Activated CD4-positive, alpha-beta memory T cell treated with anti-CD3 and anti-CD28 coated beads for 36 hours (primary cell): ENCODE measurements at regions not wholly inside any gene's neighbourhood (a gene's known extent, or its start where the extent isn't known, plus 50 kb on each side); places are given as distances from the start of the nearest gene placed in this dataset.

ENCODE experiments used
- CTCF ChIA-PET: fragments of 350-600 bp; sonication (Branson Sonifier 250); formaldehyde crosslinking; loops from one replicate; lab custom pipeline; 2021; ENCODE audit warnings: antibody characterized with exemption, inconsistent platforms; lab: Charles Lee
- POLR2A ChIA-PET: fragments of 350-600 bp; sonication (Branson Sonifier 250); formaldehyde crosslinking; loops from one replicate; lab custom pipeline; 2021; ENCODE audit warnings: antibody characterized with exemption; lab: Charles Lee
- DNase-seq: peaks from one replicate; pipeline ENCODE4 v3.0.0-alpha.2; 2020
- H3K27ac Mint-ChIP-seq: one replicate; pipeline ENCODE4 v1.8.0; 2021; ENCODE audit warnings: mixed read lengths
- H3K27me3 Mint-ChIP-seq: one replicate; pipeline ENCODE4 v1.8.0; 2021; ENCODE audit warnings: mixed read lengths
- H3K36me3 Mint-ChIP-seq: one replicate; pipeline ENCODE4 v1.8.0; 2021; ENCODE audit warnings: mixed read lengths
- H3K4me1 Mint-ChIP-seq: one replicate; pipeline ENCODE4 v1.8.0; 2021; ENCODE audit warnings: low read depth, mixed read lengths
- H3K4me3 Mint-ChIP-seq: one replicate; pipeline ENCODE4 v1.8.0; 2021; ENCODE audit warnings: mild to moderate bottlenecking, mixed read lengths
- H3K9me3 Mint-ChIP-seq: one replicate; pipeline ENCODE4 v1.8.0; 2021; ENCODE audit warnings: mixed read lengths
- intact Hi-C: fragments of 100-400 bp; cut with micrococcal nuclease; formaldehyde crosslinking; loops from one replicate; pipeline ENCODE4 v1.15.1; 2023

DNA sequence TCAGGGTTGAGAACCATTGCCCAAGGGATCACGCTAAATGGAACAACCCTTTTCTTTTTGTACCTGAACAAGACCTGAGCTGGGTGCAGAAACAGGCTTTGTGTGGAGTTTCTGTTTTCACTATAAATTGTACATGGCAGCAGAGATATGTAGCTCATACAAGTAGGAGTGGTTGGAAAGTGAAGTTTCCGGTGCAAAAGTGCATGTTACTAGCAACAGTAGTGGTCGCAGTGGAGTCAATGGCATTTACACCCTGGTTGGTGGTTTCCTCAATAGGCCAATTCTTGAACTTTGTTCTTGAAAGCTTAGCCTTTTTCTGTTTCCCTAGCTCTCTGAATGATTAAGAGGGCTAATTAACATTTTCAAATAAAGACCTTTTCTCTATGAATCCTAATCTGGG lies 170.7 kb downstream of the NEBL start:
- H3K4me3 Mint-ChIP-seq, result no peak overlapping the region
- no peaks in the 10 kb centered on the region for H3K27me3 Mint-ChIP-seq
- H3K9me3 Mint-ChIP-seq, result peaks cover 20% of the 10 kb centered on the region
- H3K27ac Mint-ChIP-seq, result no peak overlapping the region
- POLR2A ChIA-PET, result no interaction called here
- CTCF ChIA-PET, result no interaction called here
- H3K36me3 Mint-ChIP-seq, result no peaks in the 10 kb centered on the region
- intact Hi-C loops, result no loop called here
- no peaks in the 10 kb centered on the region for H3K4me1 Mint-ChIP-seq
- DNase-seq, result no peak

DNA sequence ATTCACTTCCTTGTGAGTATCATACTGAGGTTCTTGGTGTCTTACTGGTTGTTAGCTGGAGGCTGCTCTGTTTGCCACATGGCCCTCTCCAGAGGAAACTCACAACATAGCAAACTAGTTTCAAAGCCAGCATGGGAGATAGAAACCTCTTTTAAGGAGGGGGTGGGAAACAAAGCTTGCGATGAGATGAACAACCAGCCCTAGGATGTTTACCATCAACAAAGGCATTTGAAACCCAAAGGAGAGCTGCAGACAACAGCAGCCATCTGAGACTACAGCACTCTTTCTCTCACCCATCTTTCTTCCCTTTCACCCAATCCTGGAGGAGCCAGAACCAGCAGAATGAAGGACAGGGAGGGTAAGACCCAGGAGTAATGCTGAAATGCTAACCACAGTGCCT lies 182.1 kb downstream of the NEBL start:
- intact Hi-C loops, result no loop called here
- POLR2A ChIA-PET, result no interaction called here
- Mint-ChIP-seq H3K36me3 (no peaks in the 10 kb centered on the region), H3K27ac (no peak overlapping the region), H3K9me3 (peaks cover 14% of the 10 kb centered on the region), H3K4me3 (no peak overlapping the region), H3K27me3 (no peaks in the 10 kb centered on the region), H3K4me1 (no peaks in the 10 kb centered on the region)
- CTCF ChIA-PET, result no interaction called here
- DNase-seq, result no peak

DNA sequence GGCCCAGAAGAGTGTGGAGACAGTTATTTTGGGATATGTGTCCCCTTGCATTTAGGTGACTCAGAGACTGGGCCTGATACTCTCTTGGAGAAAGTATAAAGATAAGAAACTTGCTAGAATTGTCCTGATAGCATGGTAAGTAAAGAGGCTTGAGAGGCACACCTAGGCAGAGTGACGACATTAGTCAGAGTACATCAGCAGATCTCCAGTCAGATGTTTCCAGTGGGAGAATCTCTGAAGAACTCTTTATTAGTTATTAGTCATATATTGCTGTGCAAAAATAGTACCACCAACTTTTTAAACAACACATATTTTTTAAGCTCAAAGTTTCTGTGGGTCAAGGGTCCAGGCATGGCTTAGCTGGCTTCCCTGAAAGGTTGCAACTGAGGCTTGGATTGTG lies 182.6 kb downstream of the NEBL start:
- Mint-ChIP-seq H3K27ac (no peak overlapping the region), H3K36me3 (no peaks in the 10 kb centered on the region), H3K27me3 (no peaks in the 10 kb centered on the region), H3K4me3 (no peak overlapping the region), H3K9me3 (peaks cover 13% of the 10 kb centered on the region), H3K4me1 (no peaks in the 10 kb centered on the region)
- POLR2A ChIA-PET, result no interaction called here
- intact Hi-C loops, result no loop called here
- DNase-seq, result no peak
- CTCF ChIA-PET, result no interaction called here

DNA sequence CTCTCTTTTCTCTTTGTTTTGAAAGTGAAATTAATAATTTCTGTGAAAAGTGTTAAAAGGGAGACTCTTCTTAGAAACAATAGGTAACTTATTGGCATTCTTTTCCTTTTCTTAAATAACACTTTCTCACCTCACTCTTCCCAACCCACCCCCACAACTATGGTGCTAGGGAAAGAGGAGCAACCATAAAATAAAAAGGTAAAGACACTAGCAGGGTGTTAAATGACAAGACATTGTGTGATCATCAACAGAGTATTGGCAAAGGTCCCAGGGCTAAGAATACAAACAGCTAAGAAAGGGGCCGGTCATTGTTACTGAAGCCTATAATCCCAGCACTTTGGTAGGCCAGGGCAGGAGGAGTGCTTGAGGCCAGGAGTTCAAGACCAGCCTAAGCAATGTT lies 183.7 kb downstream of the NEBL start:
- ChIA-PET POLR2A (no interaction called here), CTCF (no interaction called here)
- H3K4me3 Mint-ChIP-seq, result no peak overlapping the region
- peaks cover 16% of the 10 kb centered on the region for H3K9me3 Mint-ChIP-seq
- no peak for DNase-seq
- intact Hi-C loops, result no loop called here
- no peak overlapping the region for H3K27ac Mint-ChIP-seq
- H3K4me1 Mint-ChIP-seq, result no peaks in the 10 kb centered on the region
- H3K36me3 Mint-ChIP-seq, result no peaks in the 10 kb centered on the region
- no peaks in the 10 kb centered on the region for H3K27me3 Mint-ChIP-seq

DNA sequence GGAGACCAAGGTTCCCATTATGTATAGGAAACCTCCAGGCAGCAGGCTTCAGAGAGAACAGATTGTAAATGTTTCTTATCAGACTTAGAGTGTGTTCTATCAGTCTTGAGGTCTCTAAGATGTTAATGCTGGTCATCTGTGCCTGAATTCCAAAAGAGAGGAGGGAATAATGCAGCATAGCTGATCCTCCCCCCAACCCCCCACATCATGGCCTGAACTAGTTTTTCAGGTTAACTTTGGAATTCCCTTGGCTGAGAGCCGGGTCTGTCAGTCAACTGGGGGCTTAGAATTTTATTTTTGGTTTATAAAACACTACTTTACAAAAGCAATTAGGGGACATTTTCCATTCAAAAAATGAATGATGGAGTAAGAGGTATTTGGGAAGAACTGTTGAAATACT lies 184.3 kb downstream of the NEBL start:
- Mint-ChIP-seq H3K36me3 (no peaks in the 10 kb centered on the region), H3K4me3 (no peak overlapping the region), H3K9me3 (peaks cover 12% of the 10 kb centered on the region), H3K27ac (no peak overlapping the region), H3K27me3 (no peaks in the 10 kb centered on the region), H3K4me1 (no peaks in the 10 kb centered on the region)
- no peak for DNase-seq
- ChIA-PET CTCF (no interaction called here), POLR2A (no interaction called here)
- intact Hi-C loops, result no loop called here

DNA sequence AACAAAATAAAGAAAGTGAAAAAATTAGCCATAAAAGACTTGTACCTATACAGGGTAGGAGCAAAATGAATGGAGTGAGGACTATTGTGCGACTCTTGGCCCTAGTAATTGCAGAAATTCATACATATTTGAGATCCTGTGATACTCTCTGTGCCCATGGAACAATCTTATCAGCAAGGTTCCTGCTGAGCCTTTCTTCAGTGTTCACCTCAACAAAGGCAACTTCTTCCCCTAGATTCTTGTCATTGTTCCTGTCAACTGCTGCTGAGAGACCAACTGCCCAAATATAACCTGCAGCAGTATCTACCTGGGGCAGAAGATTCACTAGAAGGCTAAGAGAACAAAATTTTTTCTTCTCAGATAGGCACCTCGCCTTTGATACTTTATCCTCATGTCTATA lies 187.4 kb downstream of the NEBL start:
- H3K27ac Mint-ChIP-seq, result no peak overlapping the region
- no peak for DNase-seq
- no peaks in the 10 kb centered on the region for H3K36me3 Mint-ChIP-seq
- no peaks in the 10 kb centered on the region for H3K4me1 Mint-ChIP-seq
- H3K9me3 Mint-ChIP-seq, result peaks cover 8% of the 10 kb centered on the region
- ChIA-PET CTCF (no interaction called here), POLR2A (no interaction called here)
- intact Hi-C loops, result no loop called here
- no peak overlapping the region for H3K4me3 Mint-ChIP-seq
- no peaks in the 10 kb centered on the region for H3K27me3 Mint-ChIP-seq

DNA sequence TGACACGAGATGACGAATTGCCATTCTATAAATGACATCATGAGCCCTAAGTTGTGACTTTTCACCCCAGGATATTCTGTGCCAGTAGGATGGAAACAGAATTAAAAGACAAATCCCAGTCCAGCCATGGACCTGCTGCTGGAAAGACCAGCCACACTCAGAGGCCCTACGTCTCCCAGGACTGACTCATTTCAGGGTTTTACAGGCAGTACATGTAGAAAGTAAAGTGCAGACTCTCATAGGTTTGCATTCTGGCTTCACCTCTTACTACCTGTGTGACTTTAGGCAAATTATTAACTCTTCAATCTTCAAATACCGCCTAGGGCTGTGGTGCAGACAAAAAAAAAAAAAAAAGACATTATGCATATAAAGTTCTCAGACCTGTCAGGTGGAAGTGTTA lies 188.8 kb downstream of the NEBL start:
- H3K4me3 Mint-ChIP-seq, result no peak overlapping the region
- peaks cover 8% of the 10 kb centered on the region for H3K9me3 Mint-ChIP-seq
- no peak for DNase-seq
- no peaks in the 10 kb centered on the region for H3K4me1 Mint-ChIP-seq
- H3K27me3 Mint-ChIP-seq, result no peaks in the 10 kb centered on the region
- CTCF ChIA-PET, result no interaction called here
- POLR2A ChIA-PET, result no interaction called here
- no peaks in the 10 kb centered on the region for H3K36me3 Mint-ChIP-seq
- no peak overlapping the region for H3K27ac Mint-ChIP-seq
- intact Hi-C loops, result no loop called here

DNA sequence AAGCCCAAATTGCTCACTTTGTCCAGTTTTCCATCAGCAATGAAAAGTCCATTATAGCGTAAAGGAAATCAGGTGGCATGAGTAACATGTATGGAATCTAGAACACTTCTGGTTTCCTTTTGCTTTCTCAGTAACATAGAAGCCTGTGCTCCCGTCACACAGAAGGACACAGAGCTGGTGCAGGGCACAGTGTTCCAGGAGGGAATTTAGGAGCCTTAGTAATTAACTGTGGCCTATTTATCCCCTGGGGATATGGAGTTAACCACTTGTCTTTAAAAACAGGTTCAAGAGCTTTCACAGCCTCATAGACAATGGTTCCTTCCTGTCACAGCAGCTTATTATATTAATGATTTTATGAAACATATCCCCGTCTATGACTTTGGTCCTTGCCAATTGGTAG lies 189.9 kb downstream of the NEBL start:
- no peak for DNase-seq
- Mint-ChIP-seq H3K27me3 (no peaks in the 10 kb centered on the region), H3K4me1 (no peaks in the 10 kb centered on the region), H3K9me3 (peaks cover 8% of the 10 kb centered on the region), H3K36me3 (no peaks in the 10 kb centered on the region), H3K27ac (no peak overlapping the region), H3K4me3 (no peak overlapping the region)
- CTCF ChIA-PET, result no interaction called here
- intact Hi-C loops, result no loop called here
- POLR2A ChIA-PET, result no interaction called here

DNA sequence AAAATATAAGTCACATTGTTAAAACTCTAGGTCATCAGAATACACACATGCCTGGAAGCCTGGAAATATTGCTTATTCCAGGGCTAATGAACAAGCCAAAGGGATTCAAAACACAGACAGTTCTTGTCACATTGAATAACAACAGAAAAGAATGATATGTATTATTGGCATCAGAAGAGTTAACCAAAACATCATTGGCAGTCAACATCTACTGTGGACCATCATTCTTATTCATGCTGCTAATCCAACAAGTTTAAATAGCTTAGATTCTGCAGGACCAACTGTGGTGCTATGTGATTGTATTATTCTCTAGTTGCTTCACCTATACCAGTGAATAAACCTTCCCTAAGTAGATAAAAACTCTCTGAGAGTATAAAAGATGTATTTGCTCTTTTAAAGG lies 198.3 kb downstream of the NEBL start:
- intact Hi-C loops, result no loop called here
- CTCF ChIA-PET, result no interaction called here
- H3K9me3 Mint-ChIP-seq, result peaks cover 13% of the 10 kb centered on the region

DNA sequence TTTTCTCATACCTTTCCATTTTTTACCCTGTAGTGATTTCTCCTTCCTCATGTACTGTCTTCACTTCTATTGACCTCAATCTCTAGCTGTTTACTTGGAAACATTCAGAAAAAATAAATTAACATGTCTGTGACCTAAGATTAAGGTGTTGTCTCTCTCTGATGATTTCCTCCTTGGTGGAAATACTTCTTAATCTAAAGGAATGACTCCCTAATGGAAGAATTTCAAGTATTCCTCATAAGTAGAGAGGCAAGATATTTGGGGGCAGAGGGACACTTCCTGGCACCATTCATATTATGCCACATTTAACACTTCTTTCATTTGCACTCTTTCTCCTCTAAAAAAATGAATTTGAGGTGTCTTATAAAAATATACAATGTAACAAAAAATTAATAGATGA lies 202.8 kb downstream of the NEBL start:
- H3K4me1 Mint-ChIP-seq, result no peaks in the 10 kb centered on the region
- H3K4me3 Mint-ChIP-seq, result no peak overlapping the region
- no peaks in the 10 kb centered on the region for H3K27me3 Mint-ChIP-seq
- peaks cover 5% of the 10 kb centered on the region for H3K9me3 Mint-ChIP-seq
- no peak for DNase-seq
- POLR2A ChIA-PET, result no interaction called here
- H3K36me3 Mint-ChIP-seq, result no peaks in the 10 kb centered on the region
- H3K27ac Mint-ChIP-seq, result no peak overlapping the region
- intact Hi-C loops, result no loop called here
- CTCF ChIA-PET, result no interaction called here

More for the DNA sequence above, 198.3 kb downstream of the NEBL start:
- H3K4me3 Mint-ChIP-seq, result no peak overlapping the region
- no peaks in the 10 kb centered on the region for H3K36me3 Mint-ChIP-seq
- POLR2A ChIA-PET, result no interaction called here
- no peak overlapping the region for H3K27ac Mint-ChIP-seq
- no peaks in the 10 kb centered on the region for H3K4me1 Mint-ChIP-seq
- no peaks in the 10 kb centered on the region for H3K27me3 Mint-ChIP-seq
- DNase-seq, result no peak

DNA sequence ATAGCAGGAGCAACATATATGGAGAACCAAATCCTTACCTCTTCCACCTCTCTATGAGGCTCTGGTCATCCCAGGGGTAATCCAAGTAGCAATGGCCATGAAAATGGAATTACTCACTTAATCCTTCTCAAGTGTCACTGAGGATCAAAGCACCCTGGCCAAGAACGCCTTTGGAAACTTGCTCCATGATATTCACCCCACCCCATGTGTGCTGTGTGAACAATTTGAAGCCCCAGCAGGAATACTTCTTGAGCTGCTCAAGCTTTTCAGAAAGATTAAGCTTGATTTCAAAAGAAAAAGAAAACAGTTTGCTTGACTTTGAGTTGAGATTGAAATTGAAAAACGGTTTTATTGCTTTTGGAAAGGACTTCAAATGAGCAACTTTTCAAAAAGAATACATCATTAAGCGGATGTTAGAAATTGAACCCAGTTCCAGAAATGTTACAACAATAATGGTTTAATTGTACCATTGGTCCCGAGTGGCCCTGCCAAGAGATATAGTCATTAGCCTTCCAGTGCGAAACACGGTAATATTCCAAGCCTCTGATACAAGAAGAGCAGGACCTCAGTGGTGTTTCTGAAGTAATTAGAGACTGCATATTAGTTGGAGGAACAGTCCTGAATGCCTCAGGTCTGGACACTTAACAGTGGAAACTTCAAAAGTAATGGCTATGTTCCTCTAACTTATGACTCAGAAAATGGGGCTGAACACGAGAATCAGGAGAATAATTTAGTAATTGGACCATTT lies 208.1 kb downstream of the NEBL start:
- no peak overlapping the region for H3K27ac Mint-ChIP-seq
- DNase-seq, result no peak
- H3K4me3 Mint-ChIP-seq, result no peak overlapping the region
- POLR2A ChIA-PET, result no interaction called here
- H3K9me3 Mint-ChIP-seq, result no peaks in the 10 kb centered on the region
- no peaks in the 10 kb centered on the region for H3K27me3 Mint-ChIP-seq
- intact Hi-C loops, result no loop called here
- CTCF ChIA-PET, result no interaction called here
- H3K4me1 Mint-ChIP-seq, result no peaks in the 10 kb centered on the region
- no peaks in the 10 kb centered on the region for H3K36me3 Mint-ChIP-seq

DNA sequence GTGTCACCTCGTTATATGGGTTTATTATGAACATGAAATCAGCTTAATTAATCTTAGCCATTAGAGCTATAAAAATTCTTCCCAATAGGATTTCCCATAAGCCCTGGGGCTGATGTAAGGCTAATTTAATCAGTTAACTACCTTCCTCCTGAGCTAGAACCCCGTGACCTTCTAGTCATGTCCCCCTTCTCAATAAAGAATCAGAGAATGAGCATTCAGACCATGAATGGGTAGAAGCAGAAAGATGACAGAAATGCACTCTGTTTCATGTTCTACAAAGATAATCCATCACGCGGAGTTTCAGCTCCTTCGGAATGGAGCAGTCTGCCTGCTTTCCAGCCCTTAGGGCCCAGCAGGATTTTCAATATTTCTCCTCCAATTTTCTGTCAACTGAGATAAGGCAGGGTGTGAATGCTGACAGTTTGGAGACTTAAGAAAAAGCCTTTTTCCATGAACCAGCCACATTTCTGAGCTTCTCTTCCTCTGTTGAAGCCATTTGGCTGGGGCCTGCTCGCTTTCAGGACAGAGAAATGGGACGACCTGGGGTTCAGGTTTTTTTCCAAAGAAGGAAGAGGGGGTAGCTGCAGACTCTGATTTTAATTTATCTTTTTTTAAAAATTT lies 211.0 kb downstream of the NEBL start:
- Mint-ChIP-seq H3K27ac (no peak overlapping the region), H3K4me3 (no peak overlapping the region), H3K27me3 (no peaks in the 10 kb centered on the region), H3K36me3 (no peaks in the 10 kb centered on the region), H3K9me3 (peaks cover 4% of the 10 kb centered on the region), H3K4me1 (no peaks in the 10 kb centered on the region)
- intact Hi-C loops, result no loop called here
- no peak for DNase-seq
- POLR2A ChIA-PET, result no interaction called here
- CTCF ChIA-PET, result no interaction called here

DNA sequence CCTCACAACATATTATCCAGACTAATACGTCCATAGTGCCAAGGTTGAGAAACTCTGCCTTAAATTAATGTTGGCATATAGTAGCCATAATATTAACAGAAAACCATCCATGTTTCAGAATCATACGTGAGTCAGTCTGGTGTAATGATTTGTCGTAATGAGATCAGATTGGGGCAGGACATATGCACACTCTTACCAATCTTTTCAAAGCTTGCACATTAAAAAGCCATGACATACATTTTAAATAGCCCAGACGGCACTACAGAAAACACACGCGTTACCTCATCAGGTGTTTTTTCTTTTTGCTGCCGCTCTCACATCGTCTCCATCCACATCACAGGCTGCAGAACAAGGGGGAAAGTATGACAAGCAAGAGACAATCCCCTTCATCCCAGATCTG lies 211.6 kb downstream of the NEBL start:
- CTCF ChIA-PET, result no interaction called here
- Mint-ChIP-seq H3K4me3 (no peak overlapping the region), H3K36me3 (no peaks in the 10 kb centered on the region), H3K9me3 (peaks cover 4% of the 10 kb centered on the region), H3K27ac (no peak overlapping the region), H3K27me3 (no peaks in the 10 kb centered on the region), H3K4me1 (no peaks in the 10 kb centered on the region)
- no peak for DNase-seq
- POLR2A ChIA-PET, result no interaction called here
- intact Hi-C loops, result no loop called here
